Activated CD8-positive, alpha-beta T cell treated with anti-CD3 and anti-CD28 coated beads for 36 hours (primary cell): ENCODE measurements at regions not wholly inside any gene's neighbourhood (a gene's known extent, or its start where the extent isn't known, plus 50 kb on each side); places are given as distances from the start of the nearest gene placed in this dataset.

Experiments used
- ATAC-seq: fragments of 200-7000 bp; cut with Tn5 transposase; one replicate; pipeline ENCODE4 v1.10.0; 2021; ENCODE audit warnings: mild to moderate bottlenecking, moderate library complexity
- CTCF ChIA-PET: fragments of 350-600 bp; sonication (Branson Sonifier 250); formaldehyde crosslinking; loops from one replicate; lab custom pipeline; 2021; ENCODE audit warnings: antibody characterized with exemption; lab: Charles Lee
- POLR2A ChIA-PET: fragments of 350-600 bp; sonication (Branson Sonifier 250); formaldehyde crosslinking; loops from one replicate; lab custom pipeline; 2021; ENCODE audit warnings: antibody characterized with exemption; lab: Charles Lee
- DNase-seq: peaks from one replicate; pipeline ENCODE4 v3.0.0-alpha.2; 2020
- H3K27ac Mint-ChIP-seq: one replicate; pipeline ENCODE4 v1.8.0; 2021; ENCODE audit warnings: mild to moderate bottlenecking, mixed read lengths
- H3K27me3 Mint-ChIP-seq: one replicate; pipeline ENCODE4 v1.8.0; 2021; ENCODE audit warnings: mixed read lengths
- H3K36me3 Mint-ChIP-seq: one replicate; pipeline ENCODE4 v1.8.0; 2021; ENCODE audit warnings: low read depth, mixed read lengths
- H3K4me1 Mint-ChIP-seq: one replicate; pipeline ENCODE4 v1.8.0; 2021; ENCODE audit warnings: low read depth, mixed read lengths
- H3K4me3 Mint-ChIP-seq: one replicate; pipeline ENCODE4 v1.8.0; 2021; ENCODE audit warnings: mild to moderate bottlenecking, moderate library complexity, mixed read lengths
- H3K9me3 Mint-ChIP-seq: one replicate; pipeline ENCODE4 v1.8.0; 2021; ENCODE audit warnings: mixed read lengths
- intact Hi-C: fragments of 100-400 bp; cut with micrococcal nuclease; formaldehyde crosslinking; loops from one replicate; pipeline ENCODE4 v1.10.0; 2022
- TF ChIP-seq, protein P1 (sequence below): fragments of 200-600 bp; IDR thresholded peaks from one replicate; pipeline ENCODE4 v1.8.0; 2022; ENCODE audit warnings: antibody characterized with exemption, mild to moderate bottlenecking

- H3K4me1 Mint-ChIP-seq, result no peaks in the 10 kb centered on the region
- CTCF ChIA-PET, result no interaction called here
- POLR2A ChIA-PET, result no interaction called here
- TF ChIP-seq, protein P1, sequence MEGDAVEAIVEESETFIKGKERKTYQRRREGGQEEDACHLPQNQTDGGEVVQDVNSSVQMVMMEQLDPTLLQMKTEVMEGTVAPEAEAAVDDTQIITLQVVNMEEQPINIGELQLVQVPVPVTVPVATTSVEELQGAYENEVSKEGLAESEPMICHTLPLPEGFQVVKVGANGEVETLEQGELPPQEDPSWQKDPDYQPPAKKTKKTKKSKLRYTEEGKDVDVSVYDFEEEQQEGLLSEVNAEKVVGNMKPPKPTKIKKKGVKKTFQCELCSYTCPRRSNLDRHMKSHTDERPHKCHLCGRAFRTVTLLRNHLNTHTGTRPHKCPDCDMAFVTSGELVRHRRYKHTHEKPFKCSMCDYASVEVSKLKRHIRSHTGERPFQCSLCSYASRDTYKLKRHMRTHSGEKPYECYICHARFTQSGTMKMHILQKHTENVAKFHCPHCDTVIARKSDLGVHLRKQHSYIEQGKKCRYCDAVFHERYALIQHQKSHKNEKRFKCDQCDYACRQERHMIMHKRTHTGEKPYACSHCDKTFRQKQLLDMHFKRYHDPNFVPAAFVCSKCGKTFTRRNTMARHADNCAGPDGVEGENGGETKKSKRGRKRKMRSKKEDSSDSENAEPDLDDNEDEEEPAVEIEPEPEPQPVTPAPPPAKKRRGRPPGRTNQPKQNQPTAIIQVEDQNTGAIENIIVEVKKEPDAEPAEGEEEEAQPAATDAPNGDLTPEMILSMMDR, result no peak
- no peaks in the 10 kb centered on the region for H3K27me3 Mint-ChIP-seq
- H3K27ac Mint-ChIP-seq, result no peak overlapping the region
- H3K4me3 Mint-ChIP-seq, result no peak overlapping the region
- peaks cover 9% of the 10 kb centered on the region for H3K9me3 Mint-ChIP-seq
- DNase-seq (no peak), ATAC-seq (no peak)
- no peaks in the 10 kb centered on the region for H3K36me3 Mint-ChIP-seq
- intact Hi-C loops, result no loop called here
These were observed 599.0 kb downstream of the TYW1 start for GRCh38 chr7:67595431-67596180.

DNA sequence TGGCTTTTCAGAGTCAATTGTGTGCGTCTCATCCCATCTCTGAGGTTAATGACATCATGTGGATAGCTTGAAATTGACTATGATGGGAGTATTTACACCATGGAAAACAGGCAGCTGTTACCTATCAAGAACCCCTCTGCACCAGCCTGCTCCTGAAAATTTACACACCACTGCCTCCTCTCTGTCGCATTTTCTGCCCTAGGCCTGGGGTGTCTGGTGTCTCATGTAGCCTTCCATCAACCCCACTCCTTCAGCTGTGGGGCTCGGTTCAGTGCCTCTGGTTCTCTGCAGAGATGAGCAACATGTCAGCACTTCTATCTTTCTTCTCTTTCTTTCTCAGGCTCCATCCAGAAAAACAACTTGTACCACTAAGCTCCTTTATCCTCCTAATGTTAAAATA, 600.5 kb downstream of the TYW1 start:
- ChIA-PET CTCF (no interaction called here), POLR2A (no interaction called here)
- Mint-ChIP-seq H3K27ac (no peak overlapping the region), H3K9me3 (peaks cover 6% of the 10 kb centered on the region), H3K4me1 (no peaks in the 10 kb centered on the region), H3K4me3 (no peak overlapping the region), H3K27me3 (no peaks in the 10 kb centered on the region), H3K36me3 (no peaks in the 10 kb centered on the region)
- no peak for DNase-seq
- TF ChIP-seq, protein P1, result no peak
- no peak for ATAC-seq
- intact Hi-C loops, result no loop called here

DNA sequence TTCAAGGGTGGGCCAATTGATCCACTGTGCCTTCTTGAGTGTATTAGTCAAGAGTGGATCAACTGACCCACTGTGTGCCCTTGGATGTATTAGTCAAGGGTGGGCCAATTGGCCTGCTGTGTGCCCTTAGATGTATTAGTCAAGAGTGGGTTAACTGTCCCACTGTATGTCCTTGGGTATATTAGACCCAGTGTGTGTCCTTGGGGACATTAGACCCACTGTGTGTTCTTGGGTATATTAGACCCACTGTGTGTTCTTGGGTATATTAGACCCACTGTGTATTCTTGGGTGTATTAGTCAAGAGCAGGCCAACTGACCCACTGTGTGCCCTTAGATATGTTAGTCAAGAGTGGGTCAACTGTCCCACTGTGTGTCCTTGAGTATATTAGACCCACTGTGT, 601.8 kb downstream of the TYW1 start:
- H3K27ac Mint-ChIP-seq, result no peak overlapping the region
- TF ChIP-seq, protein P1, result no peak
- H3K4me3 Mint-ChIP-seq, result no peak overlapping the region
- ATAC-seq (no peak), DNase-seq (no peak)
- ChIA-PET POLR2A (no interaction called here), CTCF (no interaction called here)
- intact Hi-C loops, result no loop called here
- H3K27me3 Mint-ChIP-seq, result no peaks in the 10 kb centered on the region
- H3K9me3 Mint-ChIP-seq, result peaks cover 5% of the 10 kb centered on the region
- no peaks in the 10 kb centered on the region for H3K36me3 Mint-ChIP-seq
- no peaks in the 10 kb centered on the region for H3K4me1 Mint-ChIP-seq

- H3K36me3 Mint-ChIP-seq, result no peaks in the 10 kb centered on the region
- ChIA-PET POLR2A (no interaction called here), CTCF (no interaction called here)
- no peaks in the 10 kb centered on the region for H3K27me3 Mint-ChIP-seq
- no peak overlapping the region for H3K27ac Mint-ChIP-seq
- H3K4me3 Mint-ChIP-seq, result no peak overlapping the region
- no peak for ATAC-seq
- no peaks in the 10 kb centered on the region for H3K4me1 Mint-ChIP-seq
- intact Hi-C loops, result no loop called here
- TF ChIP-seq, protein P1, result no peak
- no peak for DNase-seq
- peaks cover 5% of the 10 kb centered on the region for H3K9me3 Mint-ChIP-seq
These were observed 602.9 kb downstream of the TYW1 start for GRCh38 chr7:67599331-67600062.

GRCh38 chr7:67602246-67602887, 605.7 kb downstream of the TYW1 start:
- no peak overlapping the region for H3K4me3 Mint-ChIP-seq
- peaks cover 13% of the 10 kb centered on the region for H3K9me3 Mint-ChIP-seq
- TF ChIP-seq, protein P1, result no peak
- H3K27ac Mint-ChIP-seq, result no peak overlapping the region
- intact Hi-C loops, result no loop called here
- ChIA-PET CTCF (no interaction called here), POLR2A (no interaction called here)
- H3K4me1 Mint-ChIP-seq, result no peaks in the 10 kb centered on the region
- DNase-seq, result no peak
- H3K27me3 Mint-ChIP-seq, result no peaks in the 10 kb centered on the region
- no peak for ATAC-seq
- H3K36me3 Mint-ChIP-seq, result no peaks in the 10 kb centered on the region
